ENCODE measurements at regions not wholly inside any gene's neighbourhood (a gene's known extent, or its start where the extent isn't known, plus 50 kb on each side); places are given as distances from the start of the nearest gene placed in this dataset.

DNA sequence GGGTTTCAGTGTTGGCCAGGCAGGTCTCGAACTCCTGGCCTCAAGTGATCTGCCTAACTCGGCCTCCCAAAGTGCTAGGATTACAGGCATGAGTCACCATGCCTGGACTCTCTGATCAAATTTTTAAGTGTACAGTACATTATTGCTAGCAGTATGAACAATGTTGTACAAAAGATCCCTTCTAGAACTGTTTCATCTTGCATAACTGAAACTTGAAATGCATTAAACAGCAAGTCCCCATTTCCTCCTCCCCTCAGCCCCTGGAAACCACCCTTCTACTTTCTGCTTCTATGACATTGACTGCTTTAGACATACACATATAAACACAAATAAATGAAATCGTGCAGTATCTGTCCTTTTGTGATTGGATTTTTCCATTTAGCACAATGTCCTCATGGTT lies 463.4 kb downstream of the PTPRC start:
- Histone ChIP-seq H4K91ac (ENCODE audit: low read depth, low read length) (no peak overlapping the region), H4K8ac (ENCODE audit: low read depth, low read length) (no peak overlapping the region), H2AFZ (ENCODE audit: insufficient read depth, low read length, poor library complexity) (no peak overlapping the region), H3K79me2 (ENCODE audit: control insufficient read depth, insufficient read depth, low read length, poor library complexity) (no peaks in the 10 kb centered on the region), H3K4ac (ENCODE audit: low read depth, low read length) (no peak overlapping the region), H2BK5ac (ENCODE audit: low read depth, low read length, poor library complexity) (no peak overlapping the region), H2BK120ac (ENCODE audit: insufficient read depth, low read length, poor library complexity) (no peak overlapping the region), H3K23ac (ENCODE audit: low read length) (no peak overlapping the region), H2BK12ac (ENCODE audit: low read length) (no peak overlapping the region), H3K4me2 (ENCODE audit: low read length) (no peak overlapping the region), H3K27me3 (ENCODE audit: insufficient read depth, low read length) (no peaks in the 10 kb centered on the region), H3K36me3 (ENCODE audit: control insufficient read depth in 1 of 2, insufficient read depth in 2 of 2, low read length in 2 of 2) (no peaks in the 10 kb centered on the region), H3K4me1 (ENCODE audit: control insufficient read depth in 1 of 2, insufficient read depth in 2 of 2, low read length in 2 of 2) (no peaks in the 10 kb centered on the region), H3K14ac (ENCODE audit: low read length) (no peak overlapping the region), H2AK5ac (ENCODE audit: low read length) (no peak overlapping the region), H3K9me3 (ENCODE audit: insufficient read depth, low read depth, low read length) (peaks cover under 1% of the 10 kb centered on the region), H4K12ac (ENCODE audit: low read depth, low read length) (no peak overlapping the region), H3K27ac (ENCODE audit: low read depth, low read length) (no peak overlapping the region), H3K79me1 (ENCODE audit: low read length) (no peaks in the 10 kb centered on the region), H3K18ac (ENCODE audit: low read length) (no peak overlapping the region), H3K4me3 (ENCODE audit: low read depth, low read length) (no peak overlapping the region), H3K9ac (ENCODE audit: low read length) (no peak overlapping the region)
- no peak for DNase-seq
- no CpG with 5 or more reads among the region's 3 CpGs for WGBS (ENCODE audit: extremely low coverage, insufficient coverage, insufficient read length)

DNA sequence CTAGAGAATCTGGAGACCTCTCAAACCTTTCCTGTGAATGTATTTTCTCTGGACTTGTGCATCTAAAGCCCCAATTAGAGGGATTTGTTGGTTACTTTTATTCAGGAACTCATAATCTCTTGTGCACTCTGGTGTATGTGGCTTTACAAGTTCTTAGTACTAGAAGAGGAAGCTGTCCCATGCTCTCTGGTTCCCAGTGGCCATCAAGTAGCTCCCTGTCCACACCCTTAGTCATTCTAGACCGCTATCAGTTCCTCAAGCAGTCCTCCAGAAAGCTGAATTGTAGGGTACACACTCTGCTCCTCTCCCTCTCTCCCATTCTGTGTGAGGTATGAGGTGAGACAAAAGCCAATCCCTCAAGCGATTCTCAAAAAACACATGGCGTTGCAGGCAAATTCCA lies 470.3 kb downstream of the PTPRC start:
- Histone ChIP-seq H3K9me3 (ENCODE audit: insufficient read depth, low read depth, low read length) (peaks cover 2% of the 10 kb centered on the region), H3K27me3 (ENCODE audit: insufficient read depth, low read length) (no peaks in the 10 kb centered on the region), H2BK5ac (ENCODE audit: low read depth, low read length, poor library complexity) (no peak overlapping the region), H4K91ac (ENCODE audit: low read depth, low read length) (no peak overlapping the region), H3K9ac (ENCODE audit: low read length) (peak overlapping the region; percentile 65), H3K14ac (ENCODE audit: low read length) (no peak overlapping the region), H3K23ac (ENCODE audit: low read length) (no peak overlapping the region), H3K18ac (ENCODE audit: low read length) (no peak overlapping the region), H3K36me3 (ENCODE audit: control insufficient read depth in 1 of 2, insufficient read depth in 2 of 2, low read length in 2 of 2) (no peaks in the 10 kb centered on the region), H2AFZ (ENCODE audit: insufficient read depth, low read length, poor library complexity) (no peak overlapping the region), H3K27ac (ENCODE audit: low read depth, low read length) (no peak overlapping the region), H3K4me2 (ENCODE audit: low read length) (no peak overlapping the region), H3K4me3 (ENCODE audit: low read depth, low read length) (no peak overlapping the region), H3K4me1 (ENCODE audit: control insufficient read depth in 1 of 2, insufficient read depth in 2 of 2, low read length in 2 of 2) (no peaks in the 10 kb centered on the region), H4K12ac (ENCODE audit: low read depth, low read length) (no peak overlapping the region), H2AK5ac (ENCODE audit: low read length) (no peak overlapping the region), H3K4ac (ENCODE audit: low read depth, low read length) (no peak overlapping the region), H3K79me2 (ENCODE audit: control insufficient read depth, insufficient read depth, low read length, poor library complexity) (no peaks in the 10 kb centered on the region), H3K79me1 (ENCODE audit: low read length) (no peaks in the 10 kb centered on the region), H2BK12ac (ENCODE audit: low read length) (no peak overlapping the region), H2BK120ac (ENCODE audit: insufficient read depth, low read length, poor library complexity) (no peak overlapping the region), H4K8ac (ENCODE audit: low read depth, low read length) (no peak overlapping the region)
- no CpG with 5 or more reads among the region's 3 CpGs for WGBS (ENCODE audit: extremely low coverage, insufficient coverage, insufficient read length)
- DNase-seq: no peak

DNA sequence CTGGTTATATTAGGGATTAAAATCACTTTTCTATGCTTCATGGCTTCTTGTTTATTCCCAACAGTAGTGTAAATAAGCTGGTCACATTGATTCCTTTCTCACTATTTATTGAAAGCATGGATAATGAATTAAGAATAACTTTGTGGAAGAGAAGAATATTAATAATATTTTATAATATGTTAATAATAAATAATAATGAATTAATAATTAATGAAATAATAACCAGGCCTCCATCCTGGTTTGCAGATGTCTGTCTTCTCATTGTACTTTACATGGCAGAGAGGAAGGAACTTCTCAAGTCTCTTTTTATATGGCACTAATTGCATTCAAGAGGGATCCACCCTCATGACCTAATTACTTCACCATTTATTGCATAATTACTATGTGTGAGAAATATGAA lies 473.5 kb downstream of the PTPRC start:
- no peaks in the 10 kb centered on the region for H3K79me2 ChIP-seq (ENCODE audit: control insufficient read depth, insufficient read depth, low read length, poor library complexity)
- H3K14ac ChIP-seq (ENCODE audit: low read length): no peak overlapping the region
- no peak overlapping the region for H4K12ac ChIP-seq (ENCODE audit: low read depth, low read length)
- no peak overlapping the region for H3K27ac ChIP-seq (ENCODE audit: low read depth, low read length)
- H3K9me3 ChIP-seq (ENCODE audit: insufficient read depth, low read depth, low read length): peaks cover 2% of the 10 kb centered on the region
- no peaks in the 10 kb centered on the region for H3K27me3 ChIP-seq (ENCODE audit: insufficient read depth, low read length)
- no peak overlapping the region for H3K4ac ChIP-seq (ENCODE audit: low read depth, low read length)
- no peaks in the 10 kb centered on the region for H3K79me1 ChIP-seq (ENCODE audit: low read length)
- no peak overlapping the region for H3K4me3 ChIP-seq (ENCODE audit: low read depth, low read length)
- no peaks in the 10 kb centered on the region for H3K36me3 ChIP-seq (ENCODE audit: control insufficient read depth in 1 of 2, insufficient read depth in 2 of 2, low read length in 2 of 2)
- no peak overlapping the region for H2AK5ac ChIP-seq (ENCODE audit: low read length)
- no peak overlapping the region for H4K91ac ChIP-seq (ENCODE audit: low read depth, low read length)
- no peak overlapping the region for H3K18ac ChIP-seq (ENCODE audit: low read length)
- DNase-seq: no peak
- H3K4me2 ChIP-seq (ENCODE audit: low read length): no peak overlapping the region
- H2BK5ac ChIP-seq (ENCODE audit: low read depth, low read length, poor library complexity): no peak overlapping the region
- H3K4me1 ChIP-seq (ENCODE audit: control insufficient read depth in 1 of 2, insufficient read depth in 2 of 2, low read length in 2 of 2): no peaks in the 10 kb centered on the region
- no peak overlapping the region for H2AFZ ChIP-seq (ENCODE audit: insufficient read depth, low read length, poor library complexity)
- no peak overlapping the region for H3K23ac ChIP-seq (ENCODE audit: low read length)
- no peak overlapping the region for H4K8ac ChIP-seq (ENCODE audit: low read depth, low read length)
- H3K9ac ChIP-seq (ENCODE audit: low read length): no peak overlapping the region
- no peak overlapping the region for H2BK12ac ChIP-seq (ENCODE audit: low read length)
- no peak overlapping the region for H2BK120ac ChIP-seq (ENCODE audit: insufficient read depth, low read length, poor library complexity)

DNA sequence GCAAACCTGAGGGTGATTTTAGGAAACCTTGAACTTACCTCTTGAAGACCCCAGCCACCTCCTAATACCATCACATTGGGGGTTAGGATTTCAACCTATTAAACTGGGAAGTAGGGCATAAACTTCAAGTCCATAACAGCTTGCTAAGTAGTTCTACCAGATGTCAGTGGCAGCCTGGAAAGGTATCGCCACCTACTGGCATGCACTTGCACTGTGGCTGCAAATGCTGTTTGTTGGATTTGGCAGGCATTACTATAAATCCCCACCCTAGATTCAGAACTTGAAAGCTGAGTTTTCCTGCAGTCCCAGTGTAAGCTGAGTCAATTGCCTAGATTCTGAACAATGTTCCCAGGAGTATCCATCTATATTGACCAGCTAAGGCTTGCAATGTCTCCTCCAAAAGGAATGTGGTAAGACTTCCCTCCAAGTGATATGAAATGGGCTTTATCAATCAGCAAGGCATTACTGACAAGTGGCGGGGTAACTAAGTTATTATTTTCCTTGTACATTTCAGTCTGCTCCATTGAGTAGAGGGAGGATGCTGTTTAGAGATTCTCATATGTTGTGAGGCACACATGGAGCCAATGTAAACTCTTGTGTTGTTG lies 474.5 kb downstream of the PTPRC start:
- no peak overlapping the region for H2AK5ac ChIP-seq (ENCODE audit: low read length)
- no peak overlapping the region for H2AFZ ChIP-seq (ENCODE audit: insufficient read depth, low read length, poor library complexity)
- no peak overlapping the region for H3K4me3 ChIP-seq (ENCODE audit: low read depth, low read length)
- H2BK12ac ChIP-seq (ENCODE audit: low read length): no peak overlapping the region
- no peak overlapping the region for H3K18ac ChIP-seq (ENCODE audit: low read length)
- no peaks in the 10 kb centered on the region for H3K27me3 ChIP-seq (ENCODE audit: insufficient read depth, low read length)
- no peak overlapping the region for H3K23ac ChIP-seq (ENCODE audit: low read length)
- H3K4ac ChIP-seq (ENCODE audit: low read depth, low read length): no peak overlapping the region
- no peak overlapping the region for H2BK5ac ChIP-seq (ENCODE audit: low read depth, low read length, poor library complexity)
- peaks cover 2% of the 10 kb centered on the region for H3K9me3 ChIP-seq (ENCODE audit: insufficient read depth, low read depth, low read length)
- no peak overlapping the region for H3K14ac ChIP-seq (ENCODE audit: low read length)
- no peak overlapping the region for H4K91ac ChIP-seq (ENCODE audit: low read depth, low read length)
- no peaks in the 10 kb centered on the region for H3K79me1 ChIP-seq (ENCODE audit: low read length)
- no peak overlapping the region for H3K9ac ChIP-seq (ENCODE audit: low read length)
- peak; percentile 69 to 77 for DNase-seq
- H3K27ac ChIP-seq (ENCODE audit: low read depth, low read length): no peak overlapping the region
- no peak overlapping the region for H4K12ac ChIP-seq (ENCODE audit: low read depth, low read length)
- no peak overlapping the region for H2BK120ac ChIP-seq (ENCODE audit: insufficient read depth, low read length, poor library complexity)
- no peak overlapping the region for H3K4me2 ChIP-seq (ENCODE audit: low read length)
- no peak overlapping the region for H4K8ac ChIP-seq (ENCODE audit: low read depth, low read length)
- H3K36me3 ChIP-seq (ENCODE audit: control insufficient read depth in 1 of 2, insufficient read depth in 2 of 2, low read length in 2 of 2): no peaks in the 10 kb centered on the region
- no CpG with 5 or more reads among the region's 2 CpGs for WGBS (ENCODE audit: extremely low coverage, insufficient coverage, insufficient read length)
- no peaks in the 10 kb centered on the region for H3K4me1 ChIP-seq (ENCODE audit: control insufficient read depth in 1 of 2, insufficient read depth in 2 of 2, low read length in 2 of 2)
- H3K79me2 ChIP-seq (ENCODE audit: control insufficient read depth, insufficient read depth, low read length, poor library complexity): no peaks in the 10 kb centered on the region

All from trophoblast cell (in vitro differentiated cells and primary cell).